ENCODE measurements at regions not wholly inside any gene's neighbourhood (a gene's known extent, or its start where the extent isn't known, plus 50 kb on each side); places are given as distances from the start of the nearest gene placed in this dataset.
"Not testable (repeated sequence)": the region's sequence is repeated elsewhere in the genome, so short reads cannot be mapped to it uniquely, and the experiment has no call there.

- peak; percentile 85 for DNase-seq
Observed at GRCh38 chr6:6875818-6876470, 231.8 kb upstream of the RREB1 start.

DNA sequence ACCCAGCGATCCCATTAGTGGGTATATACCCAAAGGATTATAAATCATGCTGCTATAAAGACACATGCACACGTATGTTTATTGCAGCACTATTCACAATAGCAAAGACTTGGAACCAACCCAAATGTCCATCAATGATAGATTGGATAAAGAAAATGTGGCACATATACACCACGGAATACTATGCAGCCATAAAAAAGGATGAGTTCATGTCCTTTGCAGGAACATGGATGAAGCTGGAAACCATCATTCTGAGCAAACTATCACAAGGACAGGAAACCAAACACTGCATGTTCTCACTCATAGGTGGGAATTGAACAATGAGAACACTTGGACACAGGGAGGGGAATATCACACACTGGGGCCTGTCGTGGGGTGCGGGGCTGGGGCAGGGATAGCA lies 230.0 kb upstream of the RREB1 start:
- not testable (repeated sequence) for DNase-seq

DNA sequence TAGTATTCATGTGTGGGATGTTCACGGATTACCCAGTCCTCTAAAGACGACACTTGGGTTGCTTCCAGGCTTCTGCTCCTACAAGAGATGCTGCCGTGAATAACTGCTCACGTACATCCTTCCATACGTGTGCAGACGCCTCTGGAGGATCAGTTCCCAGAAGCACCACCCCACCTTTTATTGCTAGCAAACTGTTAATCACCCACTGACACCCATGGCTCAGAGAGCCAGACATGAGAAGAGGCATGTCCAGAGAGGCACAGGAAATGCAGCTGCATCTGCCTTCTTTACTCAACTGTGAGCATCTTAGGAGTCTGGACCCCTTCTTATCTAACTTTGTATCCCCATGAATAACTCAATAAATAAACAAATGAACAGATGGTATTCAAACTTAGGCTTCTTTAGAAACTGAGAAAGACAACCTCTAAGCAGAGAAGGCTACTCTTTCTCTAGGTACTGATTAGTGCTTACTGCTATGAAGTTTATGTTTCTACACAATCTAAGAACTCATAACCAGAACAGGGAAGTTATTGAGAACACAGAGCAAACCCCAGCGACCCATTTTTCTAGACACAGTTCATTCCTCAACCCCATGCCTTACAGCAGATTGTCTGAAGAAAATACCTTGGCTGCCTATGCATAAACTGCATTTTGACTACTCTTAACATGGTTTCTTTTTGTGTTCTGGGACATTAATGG lies 228.7 kb upstream of the RREB1 start:
- peak; percentile 44 for DNase-seq

- peak; percentile 38 for DNase-seq
Observed at GRCh38 chr6:6879586-6879974, 228.2 kb upstream of the RREB1 start.

- no peak for DNase-seq
Observed at GRCh38 chr6:6880745-6881437, 226.9 kb upstream of the RREB1 start.

DNA sequence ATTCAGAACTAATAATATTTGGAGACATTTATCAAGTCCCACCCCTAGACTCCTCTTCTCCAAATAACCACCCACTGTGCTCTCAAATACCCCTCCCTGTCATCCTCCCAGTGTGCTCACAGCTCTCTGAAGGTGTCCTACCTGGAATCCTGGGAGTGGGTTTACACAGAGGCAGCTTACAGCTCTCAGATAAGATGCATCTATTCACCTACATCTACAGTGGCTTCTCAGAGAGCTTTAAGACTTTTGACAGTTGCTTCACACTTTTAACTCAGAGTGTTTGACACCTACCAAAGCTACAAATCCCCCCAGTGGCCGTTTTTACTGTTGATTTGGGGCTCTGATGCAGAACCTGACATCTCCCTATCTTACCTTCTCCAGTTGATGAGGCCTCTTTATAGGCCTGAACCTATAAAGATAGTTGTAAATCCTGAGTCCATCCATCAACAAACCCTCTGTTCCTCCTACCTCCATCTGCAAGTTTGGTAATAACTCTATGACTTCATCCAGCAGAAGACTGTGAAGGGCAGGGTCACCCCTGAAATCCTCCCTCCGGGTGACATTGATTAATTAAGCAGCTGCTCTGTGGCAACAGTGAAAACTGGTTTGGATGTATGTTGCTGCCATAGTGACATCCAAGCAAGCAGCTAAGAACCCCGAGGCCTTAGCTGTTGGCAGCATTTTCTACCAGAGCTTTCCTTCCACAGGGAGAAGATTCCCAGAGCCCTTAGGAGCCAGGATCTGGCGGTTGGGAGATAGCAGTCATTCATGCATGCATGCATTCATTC lies 226.1 kb upstream of the RREB1 start:
- DNase-seq = no peak

DNA sequence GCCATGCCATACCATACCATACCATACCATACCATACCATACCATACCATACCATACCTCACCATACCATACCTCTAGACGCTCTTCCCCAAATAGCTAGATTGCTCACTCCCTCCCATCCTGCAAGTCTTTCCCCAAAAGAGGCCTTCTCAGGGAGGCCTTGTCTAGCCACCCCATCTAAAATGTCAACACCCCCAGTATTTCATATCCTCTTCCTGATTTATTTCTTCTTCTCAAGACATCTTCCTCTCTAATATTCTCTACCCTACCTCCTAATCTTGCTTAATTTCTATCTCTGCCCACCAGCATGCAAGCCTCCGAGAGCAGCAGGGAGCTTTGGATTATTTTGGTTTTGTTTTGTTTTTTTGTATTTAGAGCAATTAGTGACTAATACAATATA lies 225.2 kb upstream of the RREB1 start:
- DNase-seq = no peak

DNA sequence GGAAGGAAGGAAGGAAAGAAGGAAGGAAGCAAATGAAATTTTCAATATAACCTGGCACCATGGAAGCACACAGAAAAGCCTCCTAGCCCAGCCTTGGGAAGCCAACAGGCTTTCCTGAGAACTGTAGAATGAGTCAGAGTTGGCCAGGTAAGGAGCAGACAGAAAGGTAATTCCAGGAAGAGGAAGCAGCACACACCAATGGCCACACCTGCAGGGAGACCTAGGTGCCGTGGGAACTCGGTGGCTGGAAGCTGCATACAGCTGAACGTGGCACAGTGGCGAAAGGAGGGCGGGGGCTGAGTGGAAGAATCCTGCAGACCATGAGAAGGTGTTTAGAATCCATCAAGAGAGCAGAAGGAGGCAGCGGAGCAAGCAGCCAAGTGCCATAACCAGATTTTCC lies 224.8 kb upstream of the RREB1 start:
- DNase-seq = no peak

- DNase-seq = peak; percentile 29
Observed at GRCh38 chr6:6884193-6884627, 223.6 kb upstream of the RREB1 start.

DNA sequence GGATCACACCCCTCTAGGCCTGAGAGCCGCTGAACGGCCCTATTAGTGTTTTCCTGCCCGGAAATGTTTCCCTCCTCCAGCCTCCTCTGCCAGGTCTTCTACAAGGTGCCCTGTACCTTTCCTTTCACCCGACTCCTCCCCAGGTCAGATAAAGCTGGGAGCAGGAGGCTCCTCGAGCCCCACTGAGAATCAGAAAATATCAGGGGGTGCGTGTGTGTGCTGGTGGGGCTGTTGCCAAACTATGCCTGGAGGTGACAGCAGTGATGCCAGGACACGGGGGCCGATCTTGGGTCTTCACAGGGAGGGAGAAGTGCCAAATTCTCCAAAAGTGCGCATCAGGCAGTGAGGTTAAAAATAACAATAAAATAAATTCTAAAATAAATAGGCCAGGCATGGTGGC lies 222.8 kb upstream of the RREB1 start:
- no peak for DNase-seq

DNA sequence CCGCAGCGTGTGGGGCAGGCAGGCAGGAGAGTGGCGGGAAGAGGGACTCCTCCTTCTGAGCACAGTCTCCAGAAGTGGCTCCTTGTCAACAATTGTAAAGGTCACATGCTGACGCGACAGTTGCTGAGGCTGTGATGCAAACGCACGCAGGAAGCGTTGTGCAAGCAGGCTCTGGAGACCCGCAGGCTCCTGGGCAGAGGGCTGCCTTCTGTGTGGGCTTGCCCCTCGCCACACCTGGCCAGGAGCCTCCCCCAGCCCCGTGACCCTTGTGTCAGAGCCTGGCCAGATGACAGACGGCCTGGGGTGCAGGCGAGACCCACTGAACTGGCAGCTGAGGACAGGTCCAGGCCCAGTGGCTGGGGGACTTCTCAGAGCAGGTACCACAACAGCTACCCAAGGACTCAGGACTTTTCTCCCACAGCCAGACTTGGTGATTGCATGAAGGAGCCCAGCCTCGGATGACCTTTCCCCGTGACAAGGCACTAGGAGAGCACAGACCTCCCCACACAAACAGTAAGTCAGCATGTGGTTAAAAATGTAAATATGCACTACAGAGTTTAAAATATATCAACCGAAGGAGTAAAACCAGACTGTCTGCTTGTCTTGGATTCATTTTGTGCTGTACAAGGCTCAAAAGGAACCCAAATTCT lies 222.1 kb upstream of the RREB1 start:
- DNase-seq = no peak

DNA sequence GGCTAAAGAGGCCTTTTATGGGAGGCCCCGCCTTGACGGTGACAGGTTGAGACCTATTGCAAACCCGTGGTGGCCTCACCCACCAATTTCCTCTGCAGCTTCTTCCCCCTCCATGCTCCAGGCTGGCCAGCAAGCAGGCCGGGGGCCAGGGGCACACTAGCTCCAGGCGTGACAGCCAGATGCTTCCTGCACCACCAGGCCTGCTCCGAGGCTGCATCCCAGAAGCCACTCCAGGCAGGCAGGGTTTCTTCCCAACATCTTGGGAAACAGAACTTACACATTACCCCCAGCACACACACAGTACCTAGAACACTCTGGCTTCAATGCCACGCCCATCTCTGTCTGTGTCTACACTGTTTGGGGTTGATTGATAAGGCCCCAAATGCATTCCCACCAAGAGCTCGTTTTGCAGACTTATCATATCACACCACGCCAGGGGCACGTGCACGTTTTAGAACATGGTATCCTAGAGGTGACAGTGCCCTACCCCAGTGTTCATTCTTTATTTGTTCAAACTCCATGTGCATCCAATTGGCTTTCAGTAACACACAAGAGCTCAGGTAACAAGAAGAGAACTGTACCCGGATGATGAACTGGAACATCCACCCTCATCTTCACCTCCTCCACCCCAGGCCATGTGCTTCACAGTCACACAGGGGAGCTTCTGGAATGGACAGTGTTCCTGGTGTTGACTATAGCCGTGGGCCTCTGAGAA lies 221.4 kb upstream of the RREB1 start:
- DNase-seq = no peak

DNA sequence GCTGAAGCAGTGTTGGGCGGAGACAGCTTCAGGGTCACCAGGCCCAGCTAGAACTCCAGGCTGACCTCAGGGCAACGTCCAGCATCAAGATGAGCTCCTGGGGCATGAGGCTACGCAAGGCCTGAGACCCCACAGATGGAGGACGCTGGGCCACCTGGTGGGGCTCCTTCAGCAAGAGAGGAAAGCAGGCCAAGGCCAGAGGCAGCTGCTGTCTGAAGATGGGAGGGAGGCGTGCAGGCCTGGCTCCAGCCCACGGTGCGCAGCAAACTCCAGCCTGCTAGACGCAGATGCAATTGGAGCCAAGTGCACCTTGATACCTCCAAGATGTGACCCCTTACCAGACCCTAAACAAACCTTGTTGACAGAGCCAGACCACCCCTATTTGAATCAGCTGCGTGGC lies 220.9 kb upstream of the RREB1 start:
- DNase-seq = no peak

DNA sequence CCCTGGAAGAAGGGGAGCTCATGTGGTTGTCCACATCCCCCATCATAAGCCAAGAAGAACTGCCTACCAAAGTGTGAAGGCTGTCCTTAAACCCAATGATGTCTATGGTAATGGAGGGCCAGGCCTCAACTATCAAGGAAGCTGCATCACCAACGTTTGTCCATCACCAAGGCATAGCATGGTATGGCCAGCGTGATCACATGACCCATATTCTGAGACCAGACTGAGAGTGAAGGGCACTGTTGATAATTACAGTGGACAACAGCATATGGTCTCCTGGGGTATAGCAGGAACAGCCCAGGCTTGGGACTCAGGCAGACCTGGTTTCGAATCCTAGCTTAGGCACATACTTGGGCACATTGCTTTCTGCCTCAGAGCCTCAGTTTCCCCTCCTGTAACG lies 218.2 kb upstream of the RREB1 start:
- DNase-seq = no peak

DNA sequence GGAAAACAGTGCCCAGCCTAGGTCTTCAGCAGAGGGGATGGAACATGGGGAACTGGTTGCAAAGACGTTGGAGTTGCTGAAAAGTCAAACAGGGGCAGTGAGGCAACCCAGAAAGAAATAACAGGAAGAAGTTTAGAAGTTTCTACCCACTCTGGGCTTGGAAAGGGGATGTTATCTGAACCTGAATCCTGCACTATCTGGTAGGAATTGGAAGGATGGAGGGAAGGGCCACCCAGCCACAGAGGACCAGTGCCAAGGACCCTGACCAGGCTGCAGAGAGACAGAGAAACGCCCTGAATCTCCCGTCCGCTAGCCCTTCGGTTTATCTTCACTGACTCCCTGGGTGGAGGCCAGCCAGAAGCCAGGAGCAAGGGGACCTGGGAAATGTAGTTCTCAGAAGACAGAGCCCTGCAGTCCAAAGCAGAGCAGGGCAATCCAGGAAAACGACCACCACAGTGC lies 217.3 kb upstream of the RREB1 start:
- no peak for DNase-seq

DNA sequence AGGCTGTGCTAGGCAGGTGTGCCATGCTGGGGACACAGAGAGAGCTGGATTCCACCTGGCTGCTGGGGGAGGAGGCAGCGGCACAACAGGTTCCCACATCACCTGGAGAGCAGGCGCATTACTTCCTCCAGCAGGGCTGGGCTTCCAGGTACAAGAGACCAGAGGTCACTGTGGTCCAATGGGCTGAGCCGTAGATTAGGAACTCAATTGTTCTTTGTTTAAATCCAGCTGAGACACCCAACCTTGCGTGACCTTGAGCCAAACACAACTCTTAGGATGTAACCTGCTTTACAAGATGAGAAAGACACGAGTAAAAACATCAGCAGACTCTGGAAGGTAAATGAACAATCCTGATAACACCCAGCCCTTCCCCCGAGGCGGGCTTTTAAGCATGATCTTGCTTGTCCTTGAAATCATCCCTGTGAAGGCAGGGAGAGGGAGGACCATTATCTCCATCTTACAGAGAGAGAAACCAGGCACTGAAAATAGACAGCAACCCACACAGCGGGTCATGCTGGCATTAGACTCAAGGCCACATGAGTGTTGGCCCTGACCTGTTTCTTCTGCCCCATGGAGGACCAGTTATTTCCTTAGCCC lies 216.5 kb upstream of the RREB1 start:
- DNase-seq = no peak

DNA sequence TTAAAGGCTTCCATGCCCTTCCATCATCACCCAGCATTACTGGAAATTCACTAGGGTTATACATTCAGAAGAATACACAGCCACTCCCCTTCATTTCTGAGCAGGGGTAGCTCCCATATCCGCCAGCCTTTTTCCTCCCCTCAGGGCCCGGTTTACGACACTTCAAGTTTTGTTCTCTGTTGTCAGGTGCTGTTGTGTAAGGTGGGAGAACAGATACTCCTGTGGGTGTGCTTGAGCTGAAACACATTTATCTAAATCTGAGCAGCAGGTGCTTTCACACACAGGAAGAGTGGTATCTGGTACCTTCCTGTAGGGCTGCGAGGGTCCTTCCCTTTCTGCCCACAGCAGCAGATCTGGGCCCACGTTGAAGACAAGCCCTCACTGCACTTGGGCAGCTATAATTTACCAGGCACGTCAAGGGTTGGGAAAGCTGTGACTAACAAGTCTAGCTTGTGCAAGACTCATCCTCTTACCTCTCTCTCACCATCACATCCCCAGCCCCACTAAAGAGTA lies 215.8 kb upstream of the RREB1 start:
- DNase-seq = no peak

GRCh38 chr6:6892744-6893583 lies 214.8 kb upstream of the RREB1 start:
- DNase-seq = no peak

DNA sequence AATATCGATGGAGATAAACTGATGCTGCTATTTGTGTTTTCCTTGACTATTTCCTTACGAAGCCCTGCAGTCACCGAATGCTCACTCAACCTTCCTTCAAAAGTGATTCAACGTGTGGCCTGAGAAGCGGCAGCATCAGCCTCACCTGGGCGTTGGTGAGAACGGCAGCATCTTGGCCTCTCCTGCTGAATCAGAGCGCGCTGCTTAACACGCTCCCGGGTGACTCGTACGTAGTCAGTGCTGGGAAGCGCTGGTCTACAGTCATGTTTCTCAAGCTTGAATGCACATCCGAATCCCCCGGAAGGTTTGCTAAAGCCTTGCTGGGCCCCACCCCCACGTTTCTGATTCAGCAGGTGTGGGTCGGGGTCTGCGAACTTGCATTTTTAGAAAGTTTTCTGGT lies 214.1 kb upstream of the RREB1 start:
- DNase-seq = no peak

DNA sequence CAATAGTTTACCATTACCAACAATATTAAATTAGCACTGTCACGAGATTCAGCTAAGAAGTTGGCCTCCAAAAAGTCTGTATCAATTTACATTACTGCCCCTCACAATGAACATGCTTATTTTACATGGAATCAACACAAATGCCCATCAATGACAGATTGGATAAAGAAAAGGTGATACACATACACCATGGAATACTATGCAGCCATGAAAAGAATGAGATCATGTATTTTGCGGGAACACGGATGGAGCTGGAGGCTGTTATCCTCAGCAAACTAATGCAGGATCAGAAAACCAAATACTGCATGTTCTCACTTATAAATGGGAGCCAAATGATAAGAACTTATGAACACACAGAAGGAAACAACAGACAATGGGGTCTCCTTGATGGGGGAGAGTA lies 211.8 kb upstream of the RREB1 start:
- DNase-seq = no peak

- no peak for DNase-seq
Observed at GRCh38 chr6:6897140-6897539, 210.6 kb upstream of the RREB1 start.

Data from fibroblast of skin of right quadriceps (primary cell).